GM23338 (cell line): ENCODE measurements at regions not wholly inside any gene's neighbourhood (a gene's known extent, or its start where the extent isn't known, plus 50 kb on each side); places are given as distances from the start of the nearest gene placed in this dataset.
"Not testable (repeated sequence)": the region's sequence is repeated elsewhere in the genome, so short reads cannot be mapped to it uniquely, and the experiment has no call there.

Experiments
- ATAC-seq: fragments of 200-7000 bp; cut with Tn5 transposase; 3 replicates; pipeline ENCODE4 v1.9.1; 2020
- DNase-seq: peaks from one replicate; pipeline ENCODE4 v3.0.0-alpha.2; 2015; ENCODE audit warnings: low spot score
- H2AFZ ChIP-seq: fragments of 200-600 bp; sonication (generic); 2 replicates; pipeline ENCODE4 v1.8.0; 2016; ENCODE audit warnings: antibody characterized with exemption, mild to moderate bottlenecking, moderate library complexity
- H3F3A ChIP-seq: fragments of 200-600 bp; sonication (generic); replicated peaks from 2 replicates; pipeline ENCODE4 v1.8.0; 2017; ENCODE audit warnings: antibody characterized with exemption, mixed run types, low read depth
- H3K27ac ChIP-seq: fragments of 200-600 bp; sonication (generic); 2 replicates; pipeline ENCODE4 v1.6.1; 2016; ENCODE audit warnings: low read depth
- H3K27me3 ChIP-seq: fragments of 200-600 bp; sonication (generic); 2 replicates; pipeline ENCODE4 v1.8.0; 2016; ENCODE audit warnings: mild to moderate bottlenecking, mixed run types, moderate library complexity; ENCODE audit not compliant: insufficient read depth
- H3K36me3 ChIP-seq: fragments of 200-600 bp; sonication (generic); 2 replicates; pipeline ENCODE4 v1.8.0; 2016; ENCODE audit warnings: mild to moderate bottlenecking; ENCODE audit not compliant: insufficient read depth
- H3K4me1 ChIP-seq: fragments of 200-600 bp; sonication (generic); 2 replicates; pipeline ENCODE4 v1.8.0; 2016; ENCODE audit warnings: mild to moderate bottlenecking, moderate library complexity; ENCODE audit not compliant: insufficient read depth
- H3K4me2 ChIP-seq: fragments of 200-600 bp; sonication (generic); 2 replicates; pipeline ENCODE4 v1.7.1; 2017; ENCODE audit warnings: mixed run types
- H3K4me3 ChIP-seq: fragments of 200-600 bp; sonication (generic); 2 replicates; pipeline ENCODE4 v1.6.1; 2016; ENCODE audit warnings: mixed run types
- H3K79me2 ChIP-seq: fragments of 200-600 bp; sonication (generic); replicated peaks from 2 replicates; pipeline ENCODE4 v1.8.0; 2017; ENCODE audit warnings: mild to moderate bottlenecking; ENCODE audit not compliant: insufficient read depth
- H3K9me2 ChIP-seq: fragments of 200-600 bp; sonication (generic); 2 replicates; pipeline ENCODE4 v1.8.0; 2017; ENCODE audit not compliant: insufficient read depth
- H4K20me1 ChIP-seq: fragments of 200-600 bp; sonication (generic); replicated peaks from 2 replicates; pipeline ENCODE4 v1.8.0; 2017; ENCODE audit warnings: mild to moderate bottlenecking; ENCODE audit not compliant: insufficient read depth
- H3K27ac Mint-ChIP-seq: 2 replicates; pipeline ENCODE4 v1.8.0; 2020; ENCODE audit warnings: inconsistent platforms, mild to moderate bottlenecking, moderate library complexity, mixed read lengths
- H3K27me3 Mint-ChIP-seq: 3 replicates; pipeline ENCODE4 v1.8.0; 2022; ENCODE audit warnings: low read depth, mild to moderate bottlenecking, moderate library complexity, mixed read lengths, inconsistent platforms; ENCODE audit not compliant: insufficient read depth, poor library complexity
- H3K36me3 Mint-ChIP-seq: 3 replicates; pipeline ENCODE4 v1.8.0; 2021; ENCODE audit warnings: low read depth, mild to moderate bottlenecking, inconsistent platforms, moderate library complexity, mixed read lengths
- H3K4me1 Mint-ChIP-seq: 3 replicates; pipeline ENCODE4 v1.8.0; 2020; ENCODE audit warnings: mild to moderate bottlenecking, inconsistent platforms, mixed read lengths
- H3K4me3 Mint-ChIP-seq: 3 replicates; pipeline ENCODE4 v1.8.0; 2021; ENCODE audit warnings: moderate library complexity, mild to moderate bottlenecking, inconsistent platforms, mixed read lengths
- H3K9me3 Mint-ChIP-seq: 3 replicates; pipeline ENCODE4 v1.8.0; 2020; ENCODE audit warnings: moderate library complexity, mild to moderate bottlenecking, inconsistent platforms, mixed read lengths
- CREB1 ChIP-seq: fragments of 250-450 bp; sonication (Bioruptor Pico); IDR thresholded peaks from 2 replicates; pipeline ENCODE4 v1.5.0; 2020; ENCODE audit warnings: low read depth, mild to moderate bottlenecking, moderate library complexity
- CTCF ChIP-seq, 2 experiments: fragments of 200-600 bp in 1 of 2; sonication (generic) in 1 of 2; conservative IDR thresholded peaks; 2 replicates each; pipeline versions ENCODE4 v1.5.1 to v1.6.1; 2016 to 2017; ENCODE audit warnings: antibody characterized with exemption in 2 of 2, low read depth in 2 of 2, mild to moderate bottlenecking in 2 of 2, moderate library complexity in 1 of 2
- ETS1 ChIP-seq: IDR thresholded peaks from 2 replicates; pipeline ENCODE4 v1.6.1; 2016; ENCODE audit warnings: antibody characterized with exemption
- EZH2 ChIP-seq: fragments of 200-600 bp; sonication (generic); IDR thresholded peaks from one replicate; pipeline ENCODE4 v1.8.0; 2017; ENCODE audit warnings: antibody characterized with exemption, mild to moderate bottlenecking, low read depth; ENCODE audit not compliant: unreplicated experiment
- EZH2phosphoT487 ChIP-seq: fragments of 200-600 bp; sonication (generic); IDR thresholded peaks from one replicate; pipeline ENCODE4 v1.8.1; 2018; ENCODE audit warnings: antibody characterized with exemption; ENCODE audit not compliant: unreplicated experiment
- NANOG ChIP-seq: IDR thresholded peaks from 2 replicates; pipeline ENCODE4 v1.6.1; 2016; ENCODE audit warnings: antibody characterized with exemption, borderline replicate concordance
- POLR2AphosphoS5 ChIP-seq: IDR thresholded peaks from 2 replicates; pipeline ENCODE4 v1.6.1; 2016; ENCODE audit warnings: antibody characterized with exemption, low read depth
- REST ChIP-seq: IDR thresholded peaks from one replicate; pipeline ENCODE4 v1.6.1; 2018; ENCODE audit warnings: antibody characterized with exemption; ENCODE audit not compliant: unreplicated experiment
- STAT1 ChIP-seq: IDR thresholded peaks from one replicate; pipeline ENCODE4 v1.6.1; 2016; ENCODE audit warnings: antibody characterized with exemption; ENCODE audit not compliant: unreplicated experiment
- ZNF331 ChIP-seq: fragments of 250-450 bp; sonication (Bioruptor Pico); IDR thresholded peaks from 2 replicates; pipeline ENCODE4 v1.5.0; 2020; ENCODE audit warnings: low read depth, mild to moderate bottlenecking, moderate library complexity

DNA sequence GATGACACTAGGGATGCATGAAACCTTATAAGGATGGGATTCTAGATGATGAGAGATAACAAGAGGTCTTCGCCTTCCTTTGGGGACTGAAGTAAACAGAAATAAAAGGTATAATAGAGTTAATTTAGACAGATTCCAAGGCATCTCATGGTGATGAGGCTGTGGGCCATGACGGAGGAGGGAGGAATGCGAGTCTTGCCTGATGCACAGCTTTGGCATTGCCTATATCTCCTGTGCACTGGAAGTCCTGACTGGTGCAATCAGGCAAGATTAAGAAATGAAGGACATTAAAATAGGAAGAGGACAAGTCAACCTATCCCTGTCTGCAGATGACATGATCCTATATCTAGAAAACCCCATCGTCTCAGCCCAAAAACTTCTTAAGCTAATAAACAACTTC lies 526.4 kb upstream of the LMO3 start:
- ATAC-seq = no peak
- no peaks in the 10 kb centered on the region for H3K9me3 Mint-ChIP-seq
- no peak overlapping the region for H3K4me3 Mint-ChIP-seq
- no peaks in the 10 kb centered on the region for H3K36me3 ChIP-seq
- H3K4me2 ChIP-seq = no peak overlapping the region
- no peaks in the 10 kb centered on the region for H3K4me1 ChIP-seq
- no peaks in the 10 kb centered on the region for H3F3A ChIP-seq
- no peaks in the 10 kb centered on the region for H3K4me1 Mint-ChIP-seq
- H3K27me3 ChIP-seq = no peaks in the 10 kb centered on the region
- H3K27me3 Mint-ChIP-seq = no peaks in the 10 kb centered on the region
- H3K27ac ChIP-seq = no peak overlapping the region
- no peak for DNase-seq
- no peak overlapping the region for H3K27ac Mint-ChIP-seq
- H3K4me3 ChIP-seq = no peak overlapping the region
- peaks cover 3% of the 10 kb centered on the region; the same call in 1 of the 2 replicates for H3K9me2 ChIP-seq
- TF ChIP-seq CTCF (conservative IDR thresholded peaks at IDR 0.05; ENCODE audit: low read depth in 2 of 2) (no peak), ETS1 (no peak), STAT1 (no peak), POLR2AphosphoS5 (no peak), CREB1 (CRISPR knock-in tag) (no peak), NANOG (no peak)
- H2AFZ ChIP-seq = no peak overlapping the region
- H4K20me1 ChIP-seq = no peaks in the 10 kb centered on the region
- H3K79me2 ChIP-seq = no peaks in the 10 kb centered on the region
- no peaks in the 10 kb centered on the region for H3K36me3 Mint-ChIP-seq

DNA sequence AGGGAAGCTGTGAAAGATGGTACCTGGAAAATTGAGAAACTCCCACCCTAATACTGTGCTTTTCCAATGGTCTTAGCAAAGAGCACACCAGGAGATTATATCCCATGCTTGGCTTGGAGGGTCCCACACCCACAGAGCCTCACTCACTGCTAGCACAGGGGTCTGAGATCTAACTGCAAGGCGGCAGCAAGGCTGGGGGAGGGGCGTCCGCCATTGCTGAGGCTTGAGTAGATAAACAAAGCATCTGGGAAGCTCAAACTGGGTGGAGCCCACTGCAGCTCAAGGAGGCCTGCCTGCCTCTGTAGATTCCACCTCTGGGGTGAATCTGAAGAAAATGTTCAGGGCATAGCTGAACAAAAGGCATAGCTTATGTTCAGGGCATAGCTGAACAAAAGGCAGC lies 510.6 kb upstream of the LMO3 start:
- H3K27ac ChIP-seq, H3K27me3 ChIP-seq, H3K27ac Mint-ChIP-seq, H3K79me2 ChIP-seq, H3F3A ChIP-seq, H3K36me3 ChIP-seq, H3K27me3 Mint-ChIP-seq, H3K4me1 ChIP-seq, H4K20me1 ChIP-seq, H3K4me2 ChIP-seq, H3K4me1 Mint-ChIP-seq, H3K4me3 ChIP-seq, H2AFZ ChIP-seq, DNase-seq, ATAC-seq, H3K4me3 Mint-ChIP-seq: not testable (repeated sequence)
- peaks cover 14% of the 10 kb centered on the region; the same call in 2 of the 3 replicates for H3K36me3 Mint-ChIP-seq
- H3K9me2 ChIP-seq = peaks cover 12% of the 10 kb centered on the region; the same call in 1 of the 2 replicates
- peaks cover 25% of the 10 kb centered on the region for H3K9me3 Mint-ChIP-seq

DNA sequence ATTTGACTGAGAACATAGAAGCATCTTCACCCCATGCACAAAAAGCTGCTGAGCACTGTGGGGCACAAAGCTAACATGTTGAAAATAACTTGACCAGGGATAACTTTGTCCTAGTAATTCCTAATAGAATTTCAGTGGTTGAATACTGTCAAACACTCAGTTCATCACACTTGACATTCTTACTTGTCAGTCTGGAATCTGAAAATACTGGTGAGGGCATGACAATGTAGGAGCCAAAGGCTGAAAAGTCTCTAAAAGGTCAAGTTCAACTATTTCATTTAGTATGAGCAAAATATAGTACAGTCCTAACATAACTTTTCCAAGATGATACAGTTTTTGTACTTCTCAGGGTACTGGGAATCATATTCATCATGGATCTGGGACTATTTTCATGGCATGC lies 504.4 kb upstream of the LMO3 start:
- Mint-ChIP-seq H3K27ac (no peak overlapping the region), H3K9me3 (peaks cover 2% of the 10 kb centered on the region), H3K4me3 (no peak overlapping the region), H3K4me1 (no peaks in the 10 kb centered on the region), H3K27me3 (peaks cover 2% of the 10 kb centered on the region), H3K36me3 (no peaks in the 10 kb centered on the region)
- H4K20me1 ChIP-seq = no peaks in the 10 kb centered on the region
- ATAC-seq (no peak), DNase-seq (no peak)
- H3K4me3 ChIP-seq = no peak overlapping the region
- H3K36me3 ChIP-seq = no peaks in the 10 kb centered on the region
- no peak overlapping the region for H3K4me2 ChIP-seq
- no peaks in the 10 kb centered on the region for H3F3A ChIP-seq
- no peak overlapping the region for H3K27ac ChIP-seq
- no peak overlapping the region for H2AFZ ChIP-seq
- no peaks in the 10 kb centered on the region for H3K27me3 ChIP-seq
- peaks cover 7% of the 10 kb centered on the region; the same call in 1 of the 2 replicates for H3K9me2 ChIP-seq
- no peaks in the 10 kb centered on the region for H3K4me1 ChIP-seq
- H3K79me2 ChIP-seq = no peaks in the 10 kb centered on the region
- TF ChIP-seq EZH2 (no peak), EZH2phosphoT487 (no peak), REST (no peak), NANOG (no peak), POLR2AphosphoS5 (no peak), CREB1 (CRISPR knock-in tag) (no peak), ZNF331 (no peak)
